Natural killer cell (primary cell): ENCODE measurements at regions not wholly inside any gene's neighbourhood (a gene's known extent, or its start where the extent isn't known, plus 50 kb on each side); places are given as distances from the start of the nearest gene placed in this dataset.

Experiments used
- ATAC-seq, 3 donors: fragments of 150-1000 bp in 2 of 3; fragments of 200-7000 bp in 1 of 3; cut with Tn5 transposase; 1 replicate in 1 of 3; 2 replicates in 2 of 3; pipeline ENCODE4 v1.10.0; 2021; ENCODE audit warnings: mild to moderate bottlenecking in 2 of 3, moderate library complexity in 2 of 3
- DNase-seq, 2 donors: peaks; one replicate each; pipeline versions ENCODE4 v3.0.0 to v3.0.0-alpha.2; 2013 to 2021; ENCODE audit warnings: mixed read lengths in 1 of 2
- H3K27ac ChIP-seq: one replicate; pipeline ENCODE4 v1.5.1; 2013; ENCODE audit warnings: mild to moderate bottlenecking, low read length
- H3K27me3 ChIP-seq: one replicate; pipeline ENCODE4 v1.6.1; 2013; ENCODE audit warnings: low read length; ENCODE audit not compliant: control insufficient read depth, insufficient read depth
- H3K36me3 ChIP-seq: one replicate; pipeline ENCODE4 v1.6.1; 2013; ENCODE audit warnings: low read length; ENCODE audit not compliant: control insufficient read depth, insufficient read depth
- H3K4me1 ChIP-seq: one replicate; pipeline ENCODE4 v1.6.1; 2013; ENCODE audit warnings: low read length; ENCODE audit not compliant: control insufficient read depth, insufficient read depth
- H3K4me3 ChIP-seq: one replicate; pipeline ENCODE4 v1.5.1; 2013; ENCODE audit warnings: low read length
- H3K9me3 ChIP-seq: one replicate; pipeline ENCODE4 v1.6.1; 2013; ENCODE audit warnings: low read length; ENCODE audit not compliant: control insufficient read depth, insufficient read depth
- H3K27ac Mint-ChIP-seq, 2 donors: one replicate each; pipeline ENCODE4 v1.8.0; 2022; ENCODE audit warnings: mild to moderate bottlenecking in 2 of 2, mixed read lengths in 2 of 2, moderate library complexity in 1 of 2
- H3K27me3 Mint-ChIP-seq, 2 donors: one replicate each; pipeline ENCODE4 v1.8.0; 2022; ENCODE audit warnings: low read depth in 2 of 2, mixed read lengths in 2 of 2
- H3K36me3 Mint-ChIP-seq: one replicate; pipeline ENCODE4 v1.8.0; 2022; ENCODE audit warnings: mixed read lengths
- H3K4me1 Mint-ChIP-seq, 2 donors: one replicate each; pipeline ENCODE4 v1.8.0; 2022; ENCODE audit warnings: mixed read lengths in 2 of 2
- H3K4me3 Mint-ChIP-seq: one replicate; pipeline ENCODE4 v1.8.0; 2022; ENCODE audit warnings: mild to moderate bottlenecking, moderate library complexity, mixed read lengths
- H3K9me3 Mint-ChIP-seq, 2 donors: one replicate each; pipeline ENCODE4 v1.8.0; 2022; ENCODE audit warnings: mixed read lengths in 2 of 2
- CTCF ChIP-seq: fragments of 200-600 bp; IDR thresholded peaks from one replicate; pipeline ENCODE4 v1.8.0; 2022; ENCODE audit warnings: antibody characterized with exemption
- WGBS: methylation state at CpG from one replicate; pipeline ENCODE4 v1.1.7; 2013; ENCODE audit warnings: missing lambda C conversion rate; ENCODE audit not compliant: insufficient coverage; 5-methylcytosine and 5-hydroxymethylcytosine counted together
- intact Hi-C: fragments of 100-400 bp; cut with micrococcal nuclease; formaldehyde crosslinking; loops from one replicate; pipeline ENCODE4 v1.14.2; 2022

- TF ChIP-seq CTCF, result no peak
- Histone ChIP-seq H3K9me3 (no peaks in the 10 kb centered on the region), H3K27ac (no peak overlapping the region), H3K4me1 (no peaks in the 10 kb centered on the region), H3K4me3 (no peak overlapping the region), H3K36me3 (no peaks in the 10 kb centered on the region), H3K27me3 (no peaks in the 10 kb centered on the region)
- Mint-ChIP-seq H3K4me1 (no peaks in the 10 kb centered on the region), H3K27me3 (no peaks in the 10 kb centered on the region), H3K27ac (no peak overlapping the region), H3K36me3 (no peaks in the 10 kb centered on the region), H3K4me3 (no peak overlapping the region), H3K9me3 (peaks cover 6 to 9% of the 10 kb centered on the region in 2 donors)
- WGBS, result 96% methylated on average over 4 of the region's 5 CpGs
- ATAC-seq, result no peak
- no peak for DNase-seq
- intact Hi-C loops, result no loop called here
These were observed 86.1 kb upstream of the NPY2R start for GRCh38 chr4:155122382-155122781.

GRCh38 chr4:155134136-155134535 lies 74.3 kb upstream of the NPY2R start:
- Histone ChIP-seq H3K9me3 (no peaks in the 10 kb centered on the region), H3K27ac (no peak overlapping the region), H3K27me3 (no peaks in the 10 kb centered on the region), H3K4me1 (no peaks in the 10 kb centered on the region), H3K36me3 (no peaks in the 10 kb centered on the region), H3K4me3 (no peak overlapping the region)
- DNase-seq (no peak), ATAC-seq (no peak)
- Mint-ChIP-seq H3K4me1 (no peaks in the 10 kb centered on the region), H3K4me3 (no peak overlapping the region), H3K9me3 (peaks cover 3 to 5% of the 10 kb centered on the region in 2 donors), H3K27ac (no peak overlapping the region), H3K27me3 (no peaks in the 10 kb centered on the region), H3K36me3 (no peaks in the 10 kb centered on the region)
- intact Hi-C loops, result no loop called here
- TF ChIP-seq CTCF, result no peak

DNA sequence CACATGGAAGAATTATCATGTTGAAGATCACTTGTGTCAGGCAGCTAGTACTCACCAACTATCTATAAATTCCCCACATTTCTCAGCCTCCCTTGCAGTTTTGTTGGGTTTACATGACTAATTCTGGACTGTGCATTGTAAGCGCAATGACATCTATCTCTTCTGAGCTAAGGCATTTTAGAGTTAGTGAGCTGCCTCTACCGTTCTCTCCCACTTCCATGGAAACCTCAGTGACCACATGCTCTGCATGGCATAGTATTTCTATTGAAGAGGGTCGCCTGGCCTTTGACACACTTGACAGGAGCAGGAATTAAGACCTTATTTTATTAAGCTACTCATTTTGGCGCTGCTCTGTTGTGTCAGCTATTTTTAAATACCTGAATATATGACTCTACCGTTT lies 67.5 kb upstream of the NPY2R start:
- intact Hi-C loops, result no loop called here
- TF ChIP-seq CTCF, result no peak
- Histone ChIP-seq H3K9me3 (no peaks in the 10 kb centered on the region), H3K4me3 (no peak overlapping the region), H3K27me3 (no peaks in the 10 kb centered on the region), H3K36me3 (no peaks in the 10 kb centered on the region), H3K4me1 (no peaks in the 10 kb centered on the region), H3K27ac (no peak overlapping the region)
- no peaks in the 10 kb centered on the region for H3K27me3 Mint-ChIP-seq
- no peak for DNase-seq
- 83% methylated on average over 4 of the region's 5 CpGs for WGBS
- H3K4me3 Mint-ChIP-seq, result no peak overlapping the region
- H3K36me3 Mint-ChIP-seq, result no peaks in the 10 kb centered on the region
- H3K9me3 Mint-ChIP-seq, result peaks cover 0 to 4% of the 10 kb centered on the region in 2 donors
- no peak overlapping the region for H3K27ac Mint-ChIP-seq
- no peak for ATAC-seq
- no peaks in the 10 kb centered on the region for H3K4me1 Mint-ChIP-seq

GRCh38 chr4:155143512-155143911 lies 64.9 kb upstream of the NPY2R start:
- H3K36me3 Mint-ChIP-seq, result no peaks in the 10 kb centered on the region

More at GRCh38 chr4:155143512-155143911, 64.9 kb upstream of the NPY2R start:
- H3K27me3 Mint-ChIP-seq, result no peaks in the 10 kb centered on the region
- no peak overlapping the region for H3K27ac Mint-ChIP-seq
- Histone ChIP-seq H3K4me1 (no peaks in the 10 kb centered on the region), H3K27me3 (no peaks in the 10 kb centered on the region), H3K36me3 (no peaks in the 10 kb centered on the region), H3K9me3 (no peaks in the 10 kb centered on the region), H3K4me3 (no peak overlapping the region), H3K27ac (no peak overlapping the region)
- intact Hi-C loops, result no loop called here
- 80% methylated on average over 1 of the region's 1 CpG for WGBS
- TF ChIP-seq CTCF, result no peak
- ATAC-seq (no peak), DNase-seq (no peak)
- no peaks in the 10 kb centered on the region for H3K4me1 Mint-ChIP-seq
- peaks cover 0 to 4% of the 10 kb centered on the region in 2 donors for H3K9me3 Mint-ChIP-seq
- H3K4me3 Mint-ChIP-seq, result no peak overlapping the region
